ENCODE measurements at regions not wholly inside any gene's neighbourhood (a gene's known extent, or its start where the extent isn't known, plus 50 kb on each side); places are given as distances from the start of the nearest gene placed in this dataset.

DNA sequence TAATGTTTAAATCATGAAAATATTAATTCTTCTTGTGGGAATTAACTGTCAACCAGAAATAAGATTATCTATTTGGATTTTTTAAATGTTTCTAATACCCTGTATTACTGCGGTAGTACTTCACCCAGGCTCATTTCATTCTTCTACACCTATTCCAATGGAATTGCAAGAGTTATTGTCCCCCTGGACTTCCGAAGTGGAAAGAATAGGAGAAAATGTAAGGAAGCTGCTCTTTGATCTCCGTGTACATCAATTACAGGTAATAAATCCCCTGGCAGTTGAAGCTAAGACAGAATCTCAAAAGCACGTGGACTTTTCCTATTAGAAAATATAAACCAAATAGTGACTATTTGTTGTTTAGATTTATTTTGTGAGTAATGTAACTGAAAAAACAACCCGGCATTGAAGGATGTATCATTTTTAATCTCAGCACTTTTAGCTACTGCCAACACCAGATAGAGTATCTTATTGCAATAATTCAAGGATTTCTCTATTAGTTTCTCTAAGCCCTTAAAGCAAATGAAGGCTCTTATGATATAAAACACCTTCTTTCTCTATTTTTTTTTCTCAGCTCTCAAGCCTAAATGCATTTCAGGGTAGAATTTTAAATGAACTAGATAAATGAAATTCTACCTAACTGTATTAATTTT lies 77.3 kb downstream of the MZT1 start:
- TF ChIP-seq, protein P1, sequence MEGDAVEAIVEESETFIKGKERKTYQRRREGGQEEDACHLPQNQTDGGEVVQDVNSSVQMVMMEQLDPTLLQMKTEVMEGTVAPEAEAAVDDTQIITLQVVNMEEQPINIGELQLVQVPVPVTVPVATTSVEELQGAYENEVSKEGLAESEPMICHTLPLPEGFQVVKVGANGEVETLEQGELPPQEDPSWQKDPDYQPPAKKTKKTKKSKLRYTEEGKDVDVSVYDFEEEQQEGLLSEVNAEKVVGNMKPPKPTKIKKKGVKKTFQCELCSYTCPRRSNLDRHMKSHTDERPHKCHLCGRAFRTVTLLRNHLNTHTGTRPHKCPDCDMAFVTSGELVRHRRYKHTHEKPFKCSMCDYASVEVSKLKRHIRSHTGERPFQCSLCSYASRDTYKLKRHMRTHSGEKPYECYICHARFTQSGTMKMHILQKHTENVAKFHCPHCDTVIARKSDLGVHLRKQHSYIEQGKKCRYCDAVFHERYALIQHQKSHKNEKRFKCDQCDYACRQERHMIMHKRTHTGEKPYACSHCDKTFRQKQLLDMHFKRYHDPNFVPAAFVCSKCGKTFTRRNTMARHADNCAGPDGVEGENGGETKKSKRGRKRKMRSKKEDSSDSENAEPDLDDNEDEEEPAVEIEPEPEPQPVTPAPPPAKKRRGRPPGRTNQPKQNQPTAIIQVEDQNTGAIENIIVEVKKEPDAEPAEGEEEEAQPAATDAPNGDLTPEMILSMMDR (IDR thresholded peaks at IDR 0.05; ENCODE audit: insufficient read depth, low read length): no peak
- TF ChIP-seq SPI1 (IDR thresholded peaks at IDR 0.05; ENCODE audit: borderline replicate concordance, low read depth) (no peak), POLR2AphosphoS5 (IDR thresholded peaks at IDR 0.05; ENCODE audit: low read depth) (no peak)
